Epithelial cell of prostate (primary cell): ENCODE measurements at regions not wholly inside any gene's neighbourhood (a gene's known extent, or its start where the extent isn't known, plus 50 kb on each side); places are given as distances from the start of the nearest gene placed in this dataset.
A peak's percentile ranks its signal among the peaks of the same experiment; 100 is the strongest.

Experiments used
- DNase-seq: peaks from one replicate; pipeline ENCODE4 v3.0.0-alpha.2; 2011; ENCODE audit warnings: low read depth, low spot score
- H3K27ac ChIP-seq: fragments of 450-650 bp; 2 replicates; pipeline ENCODE4 v1.5.1; 2017; ENCODE audit warnings: mild to moderate bottlenecking

- no peak overlapping the region for H3K27ac ChIP-seq
- no peak for DNase-seq
Measured at GRCh38 chr7:97578225-97578624, 153.7 kb upstream of the TAC1 start.

- no peak overlapping the region for H3K27ac ChIP-seq
- no peak for DNase-seq
Measured at GRCh38 chr7:97580205-97580604, 151.7 kb upstream of the TAC1 start.

GRCh38 chr7:97595439-97595838, 136.4 kb upstream of the TAC1 start:
- DNase-seq, result no peak

GRCh38 chr7:97601931-97602457, 129.9 kb upstream of the TAC1 start:
- DNase-seq, result no peak

More at GRCh38 chr7:97595439-97595838, 136.4 kb upstream of the TAC1 start:
- H3K27ac ChIP-seq, result no peak overlapping the region

GRCh38 chr7:97620495-97620894, 111.4 kb upstream of the TAC1 start:
- DNase-seq, result no peak
- H3K27ac ChIP-seq, result no peak overlapping the region

More at GRCh38 chr7:97601931-97602457, 129.9 kb upstream of the TAC1 start:
- H3K27ac ChIP-seq, result no peak overlapping the region

GRCh38 chr7:97623333-97623732, 108.6 kb upstream of the TAC1 start:
- no peak for DNase-seq
- no peak overlapping the region for H3K27ac ChIP-seq

- DNase-seq, result no peak
- no peak overlapping the region for H3K27ac ChIP-seq
Measured at GRCh38 chr7:97630116-97630515, 101.8 kb upstream of the TAC1 start.

GRCh38 chr7:97635622-97636021, 96.3 kb upstream of the TAC1 start:
- H3K27ac ChIP-seq, result no peak overlapping the region
- no peak for DNase-seq

- DNase-seq, result peak; percentile 1
- H3K27ac ChIP-seq, result no peak overlapping the region
Measured at GRCh38 chr7:97639036-97639435, 92.8 kb upstream of the TAC1 start.

GRCh38 chr7:97659363-97660045, 72.4 kb upstream of the TAC1 start:
- H3K27ac ChIP-seq, result no peak overlapping the region
- DNase-seq, result no peak

- no peak for DNase-seq
- no peak overlapping the region for H3K27ac ChIP-seq
Measured at GRCh38 chr7:97667359-97667758, 64.5 kb upstream of the TAC1 start.

GRCh38 chr7:97671571-97671970, 60.3 kb upstream of the TAC1 start:
- H3K27ac ChIP-seq, result no peak overlapping the region
- DNase-seq, result peak; percentile 12

- H3K27ac ChIP-seq, result no peak overlapping the region
Measured at GRCh38 chr7:97680622-97681021, 51.3 kb upstream of the TAC1 start.

More at GRCh38 chr7:97680622-97681021, 51.3 kb upstream of the TAC1 start:
- DNase-seq, result no peak
